Thyroid gland (tissue), 4 donors: ENCODE measurements at regions not wholly inside any gene's neighbourhood (a gene's known extent, or its start where the extent isn't known, plus 50 kb on each side); places are given as distances from the start of the nearest gene placed in this dataset.

Source experiments
- POLR2A ChIP-seq, 2 donors: fragments of 450-650 bp; IDR thresholded peaks; one replicate each; pipeline ENCODE4 v1.6.1; 2017; ENCODE audit warnings: antibody characterized with exemption in 2 of 2, mild to moderate bottlenecking in 2 of 2, moderate library complexity in 1 of 2
- TF ChIP-seq, protein P1 (sequence below), 6 experiments: fragments of 200-600 bp in 3 of 6; fragments of 450-650 bp in 3 of 6; sonication (generic) in 3 of 6; IDR thresholded peaks; one replicate each; pipeline ENCODE4 v1.5.1; 2016 to 2019; ENCODE audit warnings: antibody characterized with exemption in 6 of 6, mild to moderate bottlenecking in 2 of 6, inconsistent platforms in 1 of 6, moderate library complexity in 1 of 6

GRCh38 chr10:64416011-64416410 lies 894.8 kb downstream of the REEP3 start:
- TF ChIP-seq, protein P1, sequence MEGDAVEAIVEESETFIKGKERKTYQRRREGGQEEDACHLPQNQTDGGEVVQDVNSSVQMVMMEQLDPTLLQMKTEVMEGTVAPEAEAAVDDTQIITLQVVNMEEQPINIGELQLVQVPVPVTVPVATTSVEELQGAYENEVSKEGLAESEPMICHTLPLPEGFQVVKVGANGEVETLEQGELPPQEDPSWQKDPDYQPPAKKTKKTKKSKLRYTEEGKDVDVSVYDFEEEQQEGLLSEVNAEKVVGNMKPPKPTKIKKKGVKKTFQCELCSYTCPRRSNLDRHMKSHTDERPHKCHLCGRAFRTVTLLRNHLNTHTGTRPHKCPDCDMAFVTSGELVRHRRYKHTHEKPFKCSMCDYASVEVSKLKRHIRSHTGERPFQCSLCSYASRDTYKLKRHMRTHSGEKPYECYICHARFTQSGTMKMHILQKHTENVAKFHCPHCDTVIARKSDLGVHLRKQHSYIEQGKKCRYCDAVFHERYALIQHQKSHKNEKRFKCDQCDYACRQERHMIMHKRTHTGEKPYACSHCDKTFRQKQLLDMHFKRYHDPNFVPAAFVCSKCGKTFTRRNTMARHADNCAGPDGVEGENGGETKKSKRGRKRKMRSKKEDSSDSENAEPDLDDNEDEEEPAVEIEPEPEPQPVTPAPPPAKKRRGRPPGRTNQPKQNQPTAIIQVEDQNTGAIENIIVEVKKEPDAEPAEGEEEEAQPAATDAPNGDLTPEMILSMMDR (IDR thresholded peaks at IDR 0.05): no peak
- no peak for TF ChIP-seq POLR2A (IDR thresholded peaks at IDR 0.05)
